Gastrocnemius medialis (tissue), 4 donors: ENCODE measurements at regions not wholly inside any gene's neighbourhood (a gene's known extent, or its start where the extent isn't known, plus 50 kb on each side); places are given as distances from the start of the nearest gene placed in this dataset.
"Not testable (repeated sequence)": the region's sequence is repeated elsewhere in the genome, so short reads cannot be mapped to it uniquely, and the experiment has no call there.

ENCODE experiments used
- ATAC-seq, 2 donors: fragments of 150-250 bp; one replicate each; pipeline ENCODE4 v1.9.1; 2016
- DNase-seq, 2 donors: peaks; one replicate each; pipeline ENCODE4 v3.0.0-alpha.2; 2019
- H3K27ac ChIP-seq, 4 donors: fragments of 200-600 bp; sonication (generic); 1 replicate in 1 of 4; 2 replicates in 3 of 4; pipeline ENCODE4 v1.5.1; 2016 to 2018; ENCODE audit warnings: mild to moderate bottlenecking in 2 of 4, moderate library complexity in 1 of 4
- H3K27me3 ChIP-seq, 3 donors: fragments of 200-600 bp; sonication (generic) in 2 of 3; 1 replicate in 1 of 3; 2 replicates in 2 of 3; pipeline versions ENCODE4 v1.5.1 to v1.6.0; 2016 to 2019; ENCODE audit warnings: mild to moderate bottlenecking in 1 of 3, moderate library complexity in 1 of 3
- H3K36me3 ChIP-seq, 2 donors: fragments of 200-600 bp; sonication (generic) in 1 of 2; one replicate each; pipeline ENCODE4 v1.5.1; 2017 to 2018
- H3K4me1 ChIP-seq, 2 donors: fragments of 200-600 bp; sonication (generic) in 1 of 2; one replicate each; pipeline ENCODE4 v1.5.1; 2016 to 2017; ENCODE audit warnings: mild to moderate bottlenecking in 2 of 2
- H3K4me3 ChIP-seq, 4 donors: fragments of 200-600 bp; sonication (generic) in 3 of 4; 1 replicate in 1 of 4; 2 replicates in 3 of 4; pipeline ENCODE4 v1.5.1; 2016 to 2019; ENCODE audit warnings: mild to moderate bottlenecking in 2 of 4
- H3K9me3 ChIP-seq, 3 donors: fragments of 200-600 bp; sonication (generic) in 2 of 3; 1 replicate in 1 of 3; 2 replicates in 2 of 3; pipeline ENCODE4 v1.5.1; 2016 to 2019
- CTCF ChIP-seq, 5 experiments: fragments of 450-650 bp in 3 of 5; fragments of 200-600 bp in 2 of 5; sonication (generic) in 2 of 5; IDR thresholded peaks in 4 of 5; conservative IDR thresholded peaks in 1 of 5; 1 replicate in 4 of 5; 2 replicates in 1 of 5; pipeline ENCODE4 v1.5.1; 2016 to 2019; ENCODE audit warnings: antibody characterized with exemption in 5 of 5, mild to moderate bottlenecking in 3 of 5, moderate library complexity in 3 of 5
- POLR2A ChIP-seq, 2 donors: fragments of 450-650 bp; IDR thresholded peaks; one replicate each; pipeline ENCODE4 v1.6.1; 2017; ENCODE audit warnings: antibody characterized with exemption in 2 of 2, mild to moderate bottlenecking in 2 of 2, moderate library complexity in 2 of 2
- in situ Hi-C, 4 donors: fragments of 200-750 bp; cut with MboI; loops; one replicate each; pipeline versions ENCODE4 v1.15.0 to v1.8.0; 2017; ENCODE audit warnings: low sequenced_read_pairs in 4 of 4
- intact Hi-C: fragments of 100-400 bp; cut with DNase I; formaldehyde crosslinking; loops from one replicate; pipeline ENCODE4 v1.15.1; 2023; ENCODE audit warnings: low total_unique reads

DNA sequence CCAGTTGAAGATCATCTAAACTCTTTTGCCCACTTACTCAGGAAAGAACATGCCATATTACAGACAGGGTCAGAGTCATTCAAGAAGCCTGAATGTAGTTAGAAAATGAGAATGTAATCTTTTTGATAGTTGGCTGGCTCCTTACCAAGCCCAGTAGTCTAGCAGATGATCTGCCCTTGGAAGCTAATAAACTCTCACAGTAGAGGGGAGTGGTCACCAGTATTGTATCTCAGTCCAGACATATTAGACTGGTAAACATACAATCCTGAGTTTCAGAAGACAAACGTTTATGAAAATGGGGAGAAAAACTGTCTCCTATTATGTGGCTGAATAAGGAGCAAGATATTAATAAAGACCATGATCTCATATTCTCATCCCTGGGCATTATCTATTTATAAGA, 65.3 kb downstream of the SEPTIN7 start:
- in situ Hi-C loops = no loop called here
- TF ChIP-seq CTCF (IDR thresholded peaks at IDR 0.05 in 4 of 5, conservative IDR thresholded peaks at IDR 0.05 in 1 of 5) (no peak), POLR2A (IDR thresholded peaks at IDR 0.05) (no peak)

DNA sequence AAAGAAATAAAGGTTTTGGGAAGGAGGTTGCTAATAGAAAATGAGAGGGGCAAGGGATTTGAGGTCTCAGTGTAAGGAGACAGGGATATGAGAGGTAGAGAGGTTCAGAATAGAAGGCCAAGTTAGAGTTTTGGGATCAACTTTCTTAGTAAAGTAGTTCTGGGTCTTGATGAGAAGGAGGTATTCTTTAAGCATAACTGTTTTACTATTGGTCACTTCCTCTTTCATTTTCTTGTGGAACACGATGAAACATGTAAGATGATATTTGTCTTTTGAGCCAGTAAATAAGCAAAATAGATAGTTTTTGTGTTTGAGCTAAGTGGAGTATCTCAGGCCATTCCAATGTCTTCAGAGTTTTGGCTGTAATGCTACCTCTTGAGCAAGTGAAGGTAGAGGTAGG, 68.3 kb downstream of the SEPTIN7 start:
- H3K9me3 ChIP-seq, intact Hi-C loops, H3K4me1 ChIP-seq, in situ Hi-C loops, H3K4me3 ChIP-seq, H3K36me3 ChIP-seq, ATAC-seq, DNase-seq, H3K27me3 ChIP-seq: not testable (repeated sequence)
- peak overlapping the region in 2 of 4 donors; percentile 34 to 42 for H3K27ac ChIP-seq

More for the DNA sequence above, 65.3 kb downstream of the SEPTIN7 start:
- intact Hi-C loops = no loop called here
- no peaks in the 10 kb centered on the region for H3K9me3 ChIP-seq
- H3K27me3 ChIP-seq = no peaks in the 10 kb centered on the region
- no peak for DNase-seq
- no peak overlapping the region for H3K27ac ChIP-seq
- H3K36me3 ChIP-seq = peaks cover 0 to 5% of the 10 kb centered on the region in 2 donors
- H3K4me1 ChIP-seq = peaks cover 0 to 7% of the 10 kb centered on the region in 2 donors
- H3K4me3 ChIP-seq = no peak overlapping the region
- ATAC-seq = no peak

- Histone ChIP-seq H3K4me3 (no peak overlapping the region), H3K36me3 (peaks cover 0 to 6% of the 10 kb centered on the region in 2 donors), H3K4me1 (peaks cover 2 to 7% of the 10 kb centered on the region in 2 donors), H3K27ac (peak overlapping the region in 1 of 4 donors; percentile 42), H3K9me3 (no peaks in the 10 kb centered on the region), H3K27me3 (no peaks in the 10 kb centered on the region)
- in situ Hi-C loops = no loop called here
- ATAC-seq (no peak), DNase-seq (no peak)
- TF ChIP-seq CTCF (IDR thresholded peaks at IDR 0.05 in 4 of 5, conservative IDR thresholded peaks at IDR 0.05 in 1 of 5) = no peak
- no peak for TF ChIP-seq POLR2A (IDR thresholded peaks at IDR 0.05)
- intact Hi-C loops = no loop called here
Measured at GRCh38 chr7:35869810-35870209, 69.0 kb downstream of the SEPTIN7 start.

DNA sequence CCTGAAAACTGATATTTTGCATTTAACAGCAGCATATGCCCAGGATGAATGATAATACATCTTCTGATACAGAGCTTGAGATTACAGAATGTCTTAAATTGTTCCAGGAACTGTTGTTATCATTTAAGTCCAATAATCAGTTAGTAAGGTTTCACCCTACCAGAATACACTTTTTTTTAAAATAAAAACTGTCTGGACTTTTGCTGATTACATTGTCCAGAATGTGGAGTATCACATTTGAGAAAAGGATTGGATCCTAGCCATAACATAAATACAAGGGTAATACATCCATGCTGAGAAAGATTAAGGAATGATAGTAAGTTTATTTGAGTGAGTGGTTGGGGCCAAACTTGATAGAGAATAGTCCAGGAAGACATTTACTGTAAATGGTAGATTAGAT, 71.0 kb downstream of the SEPTIN7 start:
- H3K9me3 ChIP-seq = no peaks in the 10 kb centered on the region
- peaks cover 0 to 6% of the 10 kb centered on the region in 2 donors for H3K36me3 ChIP-seq
- peaks cover 0 to 4% of the 10 kb centered on the region in 2 donors for H3K4me1 ChIP-seq
- H3K4me3 ChIP-seq = no peak overlapping the region
- H3K27me3 ChIP-seq = no peaks in the 10 kb centered on the region
- no peak overlapping the region for H3K27ac ChIP-seq
- intact Hi-C loops (no loop called here), in situ Hi-C loops (no loop called here)
- TF ChIP-seq POLR2A (IDR thresholded peaks at IDR 0.05) (no peak), CTCF (IDR thresholded peaks at IDR 0.05 in 4 of 5, conservative IDR thresholded peaks at IDR 0.05 in 1 of 5) (no peak)
- DNase-seq = no peak
- no peak for ATAC-seq

GRCh38 chr7:35874886-35875285, 74.0 kb downstream of the SEPTIN7 start:
- Histone ChIP-seq H3K9me3 (no peaks in the 10 kb centered on the region), H3K4me3 (no peak overlapping the region), H3K36me3 (peaks cover 0 to 6% of the 10 kb centered on the region in 2 donors), H3K27ac (no peak overlapping the region), H3K27me3 (no peaks in the 10 kb centered on the region), H3K4me1 (peaks cover 0 to 4% of the 10 kb centered on the region in 2 donors)
- TF ChIP-seq CTCF (IDR thresholded peaks at IDR 0.05 in 4 of 5, conservative IDR thresholded peaks at IDR 0.05 in 1 of 5) (no peak), POLR2A (IDR thresholded peaks at IDR 0.05) (no peak)
- no peak for ATAC-seq
- intact Hi-C loops (no loop called here), in situ Hi-C loops (no loop called here)
- DNase-seq = no peak
